Activated T-helper 1 cell treated with anti-CD3 and anti-CD28 coated beads, Interleukin-2, amount 50 U/mL, for 16 hours (primary cell): ENCODE measurements at regions not wholly inside any gene's neighbourhood (a gene's known extent, or its start where the extent isn't known, plus 50 kb on each side); places are given as distances from the start of the nearest gene placed in this dataset.
"Not testable (repeated sequence)": the region's sequence is repeated elsewhere in the genome, so short reads cannot be mapped to it uniquely, and the experiment has no call there.

Experiments used
- DNase-seq, 2 donors: peaks; one replicate each; pipeline ENCODE4 v3.0.0-alpha.2; 2020; ENCODE audit warnings: low read depth in 1 of 2, low spot score in 1 of 2

DNA sequence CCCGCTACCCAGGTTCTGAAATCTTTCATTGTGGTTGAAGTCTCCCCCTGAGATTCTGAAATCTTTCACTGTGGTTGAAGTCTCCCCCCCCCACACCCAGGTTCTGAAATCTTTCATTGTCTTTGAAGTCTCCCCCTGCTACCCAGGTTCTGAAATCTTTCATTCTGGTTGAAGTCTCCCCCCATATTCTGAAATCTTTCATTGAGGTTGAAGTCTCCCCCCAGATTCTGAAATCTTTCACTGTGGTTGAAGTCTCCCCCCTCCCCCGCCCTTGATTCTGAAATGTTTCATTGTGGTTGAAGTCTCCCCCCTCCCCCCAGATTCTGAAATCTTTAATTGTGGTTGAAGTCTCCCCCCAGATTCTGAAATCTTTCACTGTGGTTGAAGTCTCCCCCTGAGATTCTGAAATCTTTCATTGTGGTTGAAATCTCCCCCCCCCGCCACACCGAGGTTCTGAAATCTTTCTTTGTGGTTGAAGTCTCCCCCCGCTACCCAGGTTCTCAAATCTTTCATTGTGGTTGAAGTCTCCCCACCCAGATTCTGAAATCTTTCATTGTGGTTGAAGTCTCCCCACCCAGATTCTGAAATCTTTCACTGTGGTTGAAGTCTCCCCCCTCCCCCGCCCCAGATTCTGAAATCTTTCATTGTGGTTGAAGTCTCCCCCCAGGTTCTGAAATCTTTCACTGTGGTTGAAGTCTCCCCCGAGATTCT, 915.2 kb downstream of the BRD1 start:
- not testable (repeated sequence) for DNase-seq

DNA sequence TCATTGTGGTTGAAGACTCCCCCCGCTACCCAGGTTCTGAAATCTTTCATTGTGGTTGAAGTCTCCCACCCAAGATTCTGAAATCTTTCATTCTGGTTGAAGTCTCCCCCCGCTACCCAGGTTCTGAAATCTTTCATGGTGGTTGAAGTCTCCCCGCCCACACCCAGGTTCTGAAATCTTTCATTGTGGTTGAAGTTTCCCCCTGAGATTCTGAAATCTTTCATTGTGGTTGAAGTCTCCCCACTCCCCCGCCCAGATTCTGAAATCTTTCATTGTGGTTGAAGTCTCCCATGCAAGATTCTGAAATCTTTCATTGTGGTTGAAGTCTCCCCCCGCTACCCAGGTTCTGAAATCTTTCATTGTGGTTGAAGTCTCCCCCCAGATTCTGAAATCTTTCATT, 916.0 kb downstream of the BRD1 start:
- DNase-seq, result not testable (repeated sequence)

- not testable (repeated sequence) for DNase-seq
Measured at GRCh38 chr22:48911067-48911466, 916.6 kb downstream of the BRD1 start.

GRCh38 chr22:48908547-48908946, 919.1 kb downstream of the BRD1 start:
- no peak for DNase-seq

DNA sequence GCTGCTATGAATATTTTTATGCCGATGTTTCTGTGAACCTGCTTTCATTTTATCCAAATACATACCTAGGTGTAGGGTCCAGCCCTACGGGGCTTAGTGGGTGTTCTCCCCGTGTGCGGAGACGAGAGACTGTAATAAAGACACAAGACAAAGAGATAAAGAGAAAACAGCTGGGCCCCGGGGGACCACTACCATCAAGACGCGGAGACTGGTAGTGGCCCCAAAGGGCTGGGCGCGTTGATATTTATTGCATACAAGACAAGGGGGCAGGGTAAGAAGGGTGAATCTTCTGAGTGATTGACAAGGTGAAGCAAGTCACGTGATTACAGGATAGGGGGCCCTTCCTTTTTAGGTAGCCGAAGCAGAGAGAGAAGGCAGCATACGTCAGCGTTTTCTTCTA, 920.1 kb downstream of the BRD1 start:
- DNase-seq, result no peak

DNA sequence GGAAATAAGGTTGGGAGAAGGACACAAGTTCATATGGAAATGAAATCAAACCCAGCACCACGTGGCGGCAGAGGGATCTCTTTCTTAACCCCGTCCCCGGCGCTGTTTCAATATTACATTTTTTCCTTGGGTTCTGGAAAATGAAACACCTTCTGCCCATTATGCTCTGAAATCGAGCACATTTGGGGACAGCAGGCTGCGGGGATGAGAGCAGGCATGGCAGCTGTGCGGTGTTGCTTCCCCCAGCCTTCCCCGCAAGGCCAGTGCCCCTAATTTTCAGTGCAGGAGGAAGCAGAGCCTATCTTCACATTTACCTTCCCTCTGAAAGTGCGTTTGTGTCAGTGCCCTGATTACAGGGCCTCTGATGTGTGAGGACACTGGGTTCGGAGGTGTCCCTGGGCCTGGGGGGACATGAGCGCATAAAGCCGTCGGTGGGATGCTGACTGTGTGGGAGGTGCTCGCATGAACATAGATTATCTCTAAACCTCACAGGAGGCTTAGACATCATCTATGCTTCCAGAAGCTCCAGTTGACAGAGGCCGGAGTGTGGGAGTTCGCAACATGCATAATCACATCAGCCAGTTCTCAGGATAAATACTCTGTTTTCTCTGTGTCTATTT, 921.3 kb downstream of the BRD1 start:
- no peak for DNase-seq

DNA sequence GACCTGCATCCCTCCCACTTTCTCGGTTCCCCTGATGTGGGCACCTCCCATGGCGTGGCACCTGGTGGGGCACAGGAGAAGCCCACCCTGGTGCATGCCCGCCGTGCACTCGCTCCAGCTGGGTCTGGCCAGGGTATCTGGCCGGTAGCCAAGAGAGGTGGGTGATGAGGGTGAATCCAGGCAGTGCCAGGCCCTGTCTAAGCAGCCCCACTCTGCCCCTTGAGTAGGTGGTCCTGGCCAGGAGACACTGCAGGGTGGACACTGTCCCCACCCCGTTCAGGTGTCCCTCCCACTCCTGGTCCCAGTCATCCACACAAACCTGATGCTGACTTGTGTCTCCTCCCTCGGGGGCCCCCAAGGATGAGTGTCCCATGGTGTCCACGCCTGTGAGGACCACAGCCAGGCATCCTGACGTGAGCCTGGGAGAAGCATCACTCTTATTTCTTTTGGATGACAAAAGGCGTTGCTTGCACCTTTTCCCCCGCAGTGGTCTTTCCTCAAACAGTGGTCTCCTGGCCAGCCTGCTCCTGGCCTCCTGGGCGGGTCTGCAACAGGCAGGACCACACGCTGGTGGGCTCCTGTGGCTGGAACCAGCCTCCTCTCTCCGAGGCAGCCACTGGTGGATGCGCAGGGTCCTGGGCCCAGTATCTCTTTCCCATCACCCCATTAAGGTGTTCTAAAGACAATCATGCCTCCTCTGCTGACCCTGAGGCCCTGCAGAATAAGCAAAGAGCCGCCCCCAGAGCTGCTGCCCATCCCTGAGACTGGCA, 922.3 kb downstream of the BRD1 start:
- no peak for DNase-seq

DNA sequence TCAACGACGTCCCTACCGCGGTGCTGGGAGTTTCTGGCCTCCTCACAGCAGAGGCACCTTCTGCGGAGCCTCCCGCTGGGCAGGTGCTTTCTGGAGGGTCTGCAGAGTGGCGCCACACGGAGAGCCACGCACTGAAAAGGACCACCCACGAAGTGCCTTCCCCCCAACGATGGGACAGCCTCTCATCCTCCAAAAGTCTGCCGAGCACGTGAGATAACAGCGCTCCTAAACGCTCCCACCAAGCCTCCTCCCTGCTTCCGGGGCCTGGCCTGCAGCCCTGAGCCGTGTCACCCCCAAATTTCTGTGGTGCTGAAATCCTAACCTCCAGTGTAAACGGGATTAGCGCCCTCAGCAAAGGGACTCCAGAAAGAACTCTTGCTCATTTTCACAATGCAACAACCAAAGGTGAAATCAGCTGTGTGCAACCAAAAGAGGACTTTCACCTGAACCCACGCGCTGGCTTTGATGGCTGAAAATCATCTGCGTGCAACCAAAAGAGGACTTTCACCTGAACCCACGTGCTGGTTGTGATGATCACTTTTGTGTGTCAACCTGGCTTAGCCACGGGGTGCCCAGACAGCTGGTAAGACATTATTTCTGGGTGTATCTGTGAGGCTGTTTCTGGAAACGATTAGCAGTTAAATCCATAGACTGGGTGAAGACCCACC, 924.6 kb downstream of the BRD1 start:
- DNase-seq, result no peak

DNA sequence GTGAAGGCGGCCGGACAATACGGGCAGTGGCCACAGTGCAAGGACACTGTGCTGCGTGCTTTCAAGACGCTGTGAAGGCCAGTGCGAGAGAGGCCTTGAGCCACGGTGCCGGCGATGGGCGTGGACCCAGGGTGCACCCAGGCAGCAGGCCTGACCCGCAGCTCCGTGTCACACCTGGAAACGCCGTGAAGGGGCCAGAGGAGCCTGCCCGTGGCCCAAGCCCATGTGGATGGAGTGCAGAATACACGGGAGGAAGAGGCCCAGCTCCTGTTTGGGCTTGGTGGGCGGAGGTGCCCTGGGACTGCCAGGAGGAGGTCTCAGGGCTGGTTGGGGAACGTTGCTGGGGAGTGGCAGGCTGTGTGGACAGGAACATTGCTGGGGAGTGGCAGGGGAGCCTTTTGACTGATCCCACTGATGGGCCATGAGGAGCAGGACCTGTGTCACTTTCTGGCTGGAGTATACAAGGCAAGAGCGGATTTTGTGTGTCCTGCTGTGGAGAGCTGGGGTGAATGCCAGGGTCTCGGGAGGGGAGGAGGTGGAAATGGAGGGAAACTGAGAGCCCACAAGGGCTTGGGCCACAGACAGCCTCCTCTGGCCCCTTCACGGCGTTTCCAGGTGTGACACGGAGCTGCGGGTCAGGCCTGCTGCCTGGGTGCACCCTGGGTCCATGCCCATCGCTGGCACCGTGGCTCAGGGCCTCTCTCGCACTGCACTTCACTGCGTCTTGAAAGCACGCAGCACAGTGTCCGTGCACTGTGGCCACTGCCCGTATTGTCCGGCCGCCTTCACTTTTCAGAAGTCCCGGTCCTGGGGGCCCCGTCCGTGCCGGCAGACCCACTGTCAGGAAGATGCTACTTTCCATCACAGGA, 925.4 kb downstream of the BRD1 start:
- no peak for DNase-seq

DNA sequence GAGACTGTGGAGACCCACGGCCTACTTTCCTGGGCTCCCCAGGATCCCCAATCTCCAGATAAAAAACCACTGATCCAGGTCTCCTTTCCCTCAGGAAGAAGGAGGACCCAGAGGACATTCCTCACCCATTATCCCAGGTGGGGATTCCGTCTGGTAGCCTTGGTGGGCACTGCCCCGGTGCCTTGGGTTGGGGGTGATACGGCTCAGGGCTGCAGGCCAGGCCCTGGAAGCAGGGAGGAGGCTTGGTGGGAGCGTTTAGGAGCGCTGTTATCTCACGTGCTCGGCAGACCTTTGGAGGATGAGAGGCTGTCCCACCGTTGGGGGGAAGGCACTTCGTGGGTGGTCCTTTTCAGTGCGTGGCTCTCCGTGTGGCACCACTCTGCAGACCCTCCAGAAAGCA, 926.3 kb downstream of the BRD1 start:
- no peak for DNase-seq

GRCh38 chr22:48900626-48901025, 927.0 kb downstream of the BRD1 start:
- DNase-seq, result no peak

GRCh38 chr22:48900327-48900597, 927.4 kb downstream of the BRD1 start:
- no peak for DNase-seq

- DNase-seq, result no peak
Measured at GRCh38 chr22:48899523-48900326, 927.9 kb downstream of the BRD1 start.

GRCh38 chr22:48898524-48899250, 929.0 kb downstream of the BRD1 start:
- no peak for DNase-seq

GRCh38 chr22:48897645-48898370, 929.9 kb downstream of the BRD1 start:
- no peak for DNase-seq

- no peak for DNase-seq
Measured at GRCh38 chr22:48896766-48897644, 930.7 kb downstream of the BRD1 start.

GRCh38 chr22:48895831-48896765, 931.6 kb downstream of the BRD1 start:
- DNase-seq, result no peak
